ENCODE measurements at regions not wholly inside any gene's neighbourhood (a gene's known extent, or its start where the extent isn't known, plus 50 kb on each side); places are given as distances from the start of the nearest gene placed in this dataset.
A peak's percentile ranks its signal among the peaks of the same experiment; 100 is the strongest.

- H3K36me3 ChIP-seq (ENCODE audit: control insufficient read depth in 1 of 2, insufficient read depth in 2 of 2, low read length in 1 of 2), result no peaks in the 10 kb centered on the region
- intact Hi-C loops (cut with DNase I), result no loop called here
- 49 to 56% methylated on average over 4 of the region's 4 CpGs for WGBS, 2 donors
- DNase-seq (no peak), ATAC-seq (ENCODE audit: low FRiP score) (no peak)
- H3K4me3 ChIP-seq (ENCODE audit: low read length in 2 of 2), result no peak overlapping the region
- peaks cover 0 to 1% of the 10 kb centered on the region in 2 donors for H3K27me3 ChIP-seq (ENCODE audit: control insufficient read depth in 1 of 2, insufficient read depth in 2 of 2, low read length in 1 of 2)
- H3K9me3 ChIP-seq (ENCODE audit: control insufficient read depth, low read length), result peaks cover 5% of the 10 kb centered on the region
- no peak overlapping the region for H3K27ac ChIP-seq (ENCODE audit: low read depth in 1 of 2, low read length in 2 of 2)
- no peaks in the 10 kb centered on the region for H3K4me1 ChIP-seq (ENCODE audit: control insufficient read depth in 1 of 2, insufficient read depth in 2 of 2, low read length in 2 of 2)
These were observed 202.0 kb downstream of the SMIM20 start for GRCh38 chr4:26116057-26116456.

GRCh38 chr4:26120098-26120825 lies 200.6 kb upstream of the RBPJ start:
- 79 to 85% methylated on average over 6 of the region's 6 CpGs for WGBS, 2 donors
- Histone ChIP-seq H3K9me3 (ENCODE audit: control insufficient read depth, low read length) (no peaks in the 10 kb centered on the region), H3K36me3 (ENCODE audit: control insufficient read depth in 1 of 2, insufficient read depth in 2 of 2, low read length in 1 of 2) (no peaks in the 10 kb centered on the region), H3K27me3 (ENCODE audit: control insufficient read depth in 1 of 2, insufficient read depth in 2 of 2, low read length in 1 of 2) (no peaks in the 10 kb centered on the region), H3K27ac (ENCODE audit: low read depth in 1 of 2, low read length in 2 of 2) (no peak overlapping the region), H3K4me1 (ENCODE audit: control insufficient read depth in 1 of 2, insufficient read depth in 2 of 2, low read length in 2 of 2) (no peaks in the 10 kb centered on the region), H3K4me3 (ENCODE audit: low read length in 2 of 2) (no peak overlapping the region)
- intact Hi-C loops (cut with DNase I), result no loop called here
- DNase-seq (no peak), ATAC-seq (ENCODE audit: low FRiP score) (no peak)

DNA sequence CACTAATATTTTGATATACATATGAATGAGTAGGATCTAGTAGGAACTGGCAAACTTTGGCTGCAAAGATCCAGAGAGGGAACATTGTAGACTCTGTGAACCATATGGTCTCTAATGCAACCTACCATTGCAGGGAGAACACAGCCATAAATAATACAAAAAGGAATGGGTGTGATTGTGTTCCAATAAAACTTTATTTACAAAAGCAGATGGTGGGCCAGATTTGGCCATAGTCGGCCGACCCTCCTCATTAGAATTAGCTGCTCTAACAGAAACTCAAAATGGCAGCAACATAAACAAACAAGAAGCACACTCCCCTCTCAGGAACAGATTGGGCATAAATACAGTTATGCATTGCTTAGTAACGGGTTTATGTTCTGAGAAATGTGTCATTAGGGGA lies 198.1 kb upstream of the RBPJ start:
- ATAC-seq (ENCODE audit: low FRiP score) (no peak), DNase-seq (no peak)
- Histone ChIP-seq H3K36me3 (ENCODE audit: control insufficient read depth in 1 of 2, insufficient read depth in 2 of 2, low read length in 1 of 2) (no peaks in the 10 kb centered on the region), H3K27ac (ENCODE audit: low read depth in 1 of 2, low read length in 2 of 2) (no peak overlapping the region), H3K27me3 (ENCODE audit: control insufficient read depth in 1 of 2, insufficient read depth in 2 of 2, low read length in 1 of 2) (no peaks in the 10 kb centered on the region), H3K4me1 (ENCODE audit: control insufficient read depth in 1 of 2, insufficient read depth in 2 of 2, low read length in 2 of 2) (no peaks in the 10 kb centered on the region), H3K4me3 (ENCODE audit: low read length in 2 of 2) (no peak overlapping the region), H3K9me3 (ENCODE audit: control insufficient read depth, low read length) (no peaks in the 10 kb centered on the region)
- intact Hi-C loops (cut with DNase I), result no loop called here
- WGBS, 2 donors, result 82 to 92% methylated on average over 3 of the region's 3 CpGs

DNA sequence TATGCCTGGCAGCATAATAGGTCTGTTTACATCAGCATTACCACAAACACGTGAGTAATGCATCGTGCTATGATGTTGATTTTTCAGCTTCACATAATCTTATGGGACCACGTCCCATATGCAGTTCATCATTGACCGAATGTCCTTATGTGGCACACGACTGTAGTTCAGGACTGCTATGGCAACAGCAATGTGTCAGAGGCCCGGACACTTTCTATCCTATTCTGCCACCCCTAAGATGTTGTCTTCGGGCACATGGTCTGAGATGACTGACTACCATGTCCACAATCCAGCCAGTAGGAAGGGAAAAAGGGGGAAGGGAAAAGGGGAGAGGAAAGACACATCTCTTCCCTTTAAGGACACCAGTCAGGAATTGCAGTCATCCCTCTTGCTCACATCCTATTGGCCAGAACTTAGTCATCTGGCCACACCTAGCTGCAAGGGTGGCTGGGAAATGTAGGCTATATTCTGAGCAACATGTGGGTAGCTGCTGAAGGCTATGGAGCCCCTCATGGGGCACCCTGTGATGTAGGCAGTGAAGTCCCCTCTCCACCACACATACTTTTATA lies 196.0 kb upstream of the RBPJ start:
- H3K9me3 ChIP-seq (ENCODE audit: control insufficient read depth, low read length), result no peaks in the 10 kb centered on the region
- H3K4me3 ChIP-seq (ENCODE audit: low read length in 2 of 2), result no peak overlapping the region
- intact Hi-C loops (cut with DNase I), result no loop called here
- WGBS, 2 donors, result 82 to 88% methylated on average over 7 of the region's 7 CpGs
- no peak overlapping the region for H3K27ac ChIP-seq (ENCODE audit: low read depth in 1 of 2, low read length in 2 of 2)
- H3K36me3 ChIP-seq (ENCODE audit: control insufficient read depth in 1 of 2, insufficient read depth in 2 of 2, low read length in 1 of 2), result no peaks in the 10 kb centered on the region
- no peak for DNase-seq
- H3K4me1 ChIP-seq (ENCODE audit: control insufficient read depth in 1 of 2, insufficient read depth in 2 of 2, low read length in 2 of 2), result no peaks in the 10 kb centered on the region
- no peaks in the 10 kb centered on the region for H3K27me3 ChIP-seq (ENCODE audit: control insufficient read depth in 1 of 2, insufficient read depth in 2 of 2, low read length in 1 of 2)
- ATAC-seq (ENCODE audit: low FRiP score), result no peak

DNA sequence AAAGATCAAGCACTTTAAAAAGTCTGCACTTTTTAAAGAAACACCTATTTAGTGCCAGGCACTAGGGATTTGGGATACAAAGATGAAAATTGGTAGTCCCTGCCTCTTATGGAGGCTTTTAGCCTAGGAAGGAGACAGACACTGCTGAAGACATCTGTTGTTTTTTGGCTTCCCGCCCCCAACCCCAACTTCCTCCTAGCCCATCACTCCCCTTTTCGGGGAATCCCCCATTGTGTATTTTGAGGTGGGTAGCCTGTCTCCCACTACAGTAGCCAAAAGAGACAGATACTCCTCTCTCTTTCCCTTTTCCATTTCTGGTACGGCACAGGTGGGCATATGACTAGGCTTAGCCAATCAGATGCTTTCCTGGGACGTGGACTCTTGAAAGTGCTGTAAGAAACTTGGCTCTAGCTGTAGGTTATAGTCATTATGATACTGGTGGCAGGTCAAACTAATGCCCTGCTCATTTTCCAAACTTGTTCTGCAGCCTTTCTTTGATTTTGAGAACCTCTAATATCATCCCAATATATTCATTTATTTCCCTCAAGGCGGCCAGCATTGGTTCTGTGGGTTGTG lies 194.6 kb upstream of the RBPJ start:
- Histone ChIP-seq H3K27me3 (ENCODE audit: control insufficient read depth in 1 of 2, insufficient read depth in 2 of 2, low read length in 1 of 2) (no peaks in the 10 kb centered on the region), H3K36me3 (ENCODE audit: control insufficient read depth in 1 of 2, insufficient read depth in 2 of 2, low read length in 1 of 2) (no peaks in the 10 kb centered on the region), H3K27ac (ENCODE audit: low read depth in 1 of 2, low read length in 2 of 2) (no peak overlapping the region), H3K9me3 (ENCODE audit: control insufficient read depth, low read length) (no peaks in the 10 kb centered on the region), H3K4me3 (ENCODE audit: low read length in 2 of 2) (no peak overlapping the region), H3K4me1 (ENCODE audit: control insufficient read depth in 1 of 2, insufficient read depth in 2 of 2, low read length in 2 of 2) (no peaks in the 10 kb centered on the region)
- ATAC-seq (ENCODE audit: low FRiP score) (no peak), DNase-seq (no peak)
- WGBS, 2 donors, result 89 to 90% methylated on average over 5 of the region's 5 CpGs
- intact Hi-C loops (cut with DNase I), result no loop called here

GRCh38 chr4:26126994-26127393 lies 193.8 kb upstream of the RBPJ start:
- Histone ChIP-seq H3K4me3 (ENCODE audit: low read length in 2 of 2) (no peak overlapping the region), H3K4me1 (ENCODE audit: control insufficient read depth in 1 of 2, insufficient read depth in 2 of 2, low read length in 2 of 2) (no peaks in the 10 kb centered on the region), H3K27ac (ENCODE audit: low read depth in 1 of 2, low read length in 2 of 2) (no peak overlapping the region), H3K9me3 (ENCODE audit: control insufficient read depth, low read length) (no peaks in the 10 kb centered on the region), H3K27me3 (ENCODE audit: control insufficient read depth in 1 of 2, insufficient read depth in 2 of 2, low read length in 1 of 2) (no peaks in the 10 kb centered on the region), H3K36me3 (ENCODE audit: control insufficient read depth in 1 of 2, insufficient read depth in 2 of 2, low read length in 1 of 2) (no peaks in the 10 kb centered on the region)
- DNase-seq (no peak), ATAC-seq (ENCODE audit: low FRiP score) (no peak)
- intact Hi-C loops (cut with DNase I), result no loop called here
- 91 to 93% methylated on average over 4 of the region's 4 CpGs for WGBS, 2 donors

- no peaks in the 10 kb centered on the region for H3K36me3 ChIP-seq (ENCODE audit: control insufficient read depth in 1 of 2, insufficient read depth in 2 of 2, low read length in 1 of 2)
- H3K9me3 ChIP-seq (ENCODE audit: control insufficient read depth, low read length), result no peaks in the 10 kb centered on the region
- no peaks in the 10 kb centered on the region for H3K4me1 ChIP-seq (ENCODE audit: control insufficient read depth in 1 of 2, insufficient read depth in 2 of 2, low read length in 2 of 2)
- no peak overlapping the region for H3K4me3 ChIP-seq (ENCODE audit: low read length in 2 of 2)
- intact Hi-C loops (cut with DNase I), result no loop called here
- ATAC-seq (ENCODE audit: low FRiP score), result peak; percentile 41
- H3K27ac ChIP-seq (ENCODE audit: low read depth in 1 of 2, low read length in 2 of 2), result no peak overlapping the region
- no peaks in the 10 kb centered on the region for H3K27me3 ChIP-seq (ENCODE audit: control insufficient read depth in 1 of 2, insufficient read depth in 2 of 2, low read length in 1 of 2)
- DNase-seq, result no peak
These were observed 192.9 kb upstream of the RBPJ start for GRCh38 chr4:26127851-26128337.

- 80 to 88% methylated on average over 7 of the region's 7 CpGs for WGBS, 2 donors
- Histone ChIP-seq H3K27me3 (ENCODE audit: control insufficient read depth in 1 of 2, insufficient read depth in 2 of 2, low read length in 1 of 2) (no peaks in the 10 kb centered on the region), H3K27ac (ENCODE audit: low read depth in 1 of 2, low read length in 2 of 2) (no peak overlapping the region), H3K4me3 (ENCODE audit: low read length in 2 of 2) (no peak overlapping the region), H3K4me1 (ENCODE audit: control insufficient read depth in 1 of 2, insufficient read depth in 2 of 2, low read length in 2 of 2) (no peaks in the 10 kb centered on the region), H3K36me3 (ENCODE audit: control insufficient read depth in 1 of 2, insufficient read depth in 2 of 2, low read length in 1 of 2) (no peaks in the 10 kb centered on the region), H3K9me3 (ENCODE audit: control insufficient read depth, low read length) (no peaks in the 10 kb centered on the region)
- intact Hi-C loops (cut with DNase I), result no loop called here
- no peak for DNase-seq
- no peak for ATAC-seq (ENCODE audit: low FRiP score)
These were observed 190.6 kb upstream of the RBPJ start for GRCh38 chr4:26130173-26130572.

- intact Hi-C loops (cut with DNase I), result no loop called here
- Histone ChIP-seq H3K27me3 (ENCODE audit: control insufficient read depth in 1 of 2, insufficient read depth in 2 of 2, low read length in 1 of 2) (no peaks in the 10 kb centered on the region), H3K4me1 (ENCODE audit: control insufficient read depth in 1 of 2, insufficient read depth in 2 of 2, low read length in 2 of 2) (no peaks in the 10 kb centered on the region), H3K36me3 (ENCODE audit: control insufficient read depth in 1 of 2, insufficient read depth in 2 of 2, low read length in 1 of 2) (no peaks in the 10 kb centered on the region), H3K9me3 (ENCODE audit: control insufficient read depth, low read length) (no peaks in the 10 kb centered on the region), H3K4me3 (ENCODE audit: low read length in 2 of 2) (no peak overlapping the region), H3K27ac (ENCODE audit: low read depth in 1 of 2, low read length in 2 of 2) (no peak overlapping the region)
- DNase-seq (no peak), ATAC-seq (ENCODE audit: low FRiP score) (no peak)
- 87 to 89% methylated on average over 11 of the region's 11 CpGs for WGBS, 2 donors
These were observed 189.9 kb upstream of the RBPJ start for GRCh38 chr4:26130841-26131432.

Measured in aorta (tissue), 5 donors.